Endothelial cell of umbilical vein (primary cell): ENCODE measurements at regions not wholly inside any gene's neighbourhood (a gene's known extent, or its start where the extent isn't known, plus 50 kb on each side); places are given as distances from the start of the nearest gene placed in this dataset.

Experiments
- BruUV-seq: library from RNA; stranded (reverse); fragments of 400-500 nt; replicated peaks from 2 replicates; lab custom pipeline; 2021; lab: Mats Ljungman, UMichigan
- CTCF ChIA-PET: fragments of 300-600, 350-600 bp; sonication (Branson Sonifier 250); formaldehyde crosslinking; loops from one replicate; lab custom pipeline; 2021; ENCODE audit warnings: antibody characterized with exemption, inconsistent platforms; lab: Charles Lee
- POLR2A ChIA-PET: fragments of 300-600, 350-600 bp; sonication (Branson Sonifier 250); formaldehyde crosslinking; loops from one replicate; lab custom pipeline; 2021; ENCODE audit warnings: antibody characterized with exemption, inconsistent platforms; lab: Charles Lee
- DNase-seq: peaks from one replicate; pipeline ENCODE4 v3.0.0-alpha.2; 2011; ENCODE audit warnings: low read depth, low spot score
- FAIRE-seq: peaks from 2 replicates; lab custom pipeline; 2011; peaks lifted over from hg19 to GRCh38; lab: Jason Lieb, UNC
- H2AFZ ChIP-seq: 2 replicates; pipeline ENCODE4 v1.6.0; 2012; ENCODE audit warnings: low read depth, low read length, control low read depth, inconsistent platforms
- H3K27ac ChIP-seq: 2 replicates; pipeline ENCODE4 v1.5.1; 2011; ENCODE audit warnings: low read depth, mild to moderate bottlenecking, control low read depth, low read length, moderate library complexity; ENCODE audit not compliant: insufficient read depth
- H3K27me3 ChIP-seq, 2 experiments: 2 replicates each; pipeline versions ENCODE4 v1.6.0 to v1.6.1; 2011; ENCODE audit warnings: low read length in 2 of 2, mixed read lengths in 1 of 2; ENCODE audit not compliant: control insufficient read depth in 2 of 2, insufficient read depth in 2 of 2
- H3K36me3 ChIP-seq, 2 experiments: 2 replicates in 1 of 2; 3 replicates in 1 of 2; pipeline ENCODE4 v1.5.1; 2011; ENCODE audit warnings: low read length in 2 of 2, mild to moderate bottlenecking in 1 of 2, moderate library complexity in 1 of 2; ENCODE audit not compliant: control insufficient read depth in 2 of 2, insufficient read depth in 2 of 2; ENCODE audit errors: extremely low read depth in 1 of 2
- H3K4me1 ChIP-seq: 3 replicates; pipeline ENCODE4 v1.5.1; 2011; ENCODE audit warnings: mild to moderate bottlenecking, low read length; ENCODE audit not compliant: control insufficient read depth, insufficient read depth; ENCODE audit errors: extremely low read depth
- H3K4me2 ChIP-seq: 2 replicates; pipeline ENCODE4 v1.6.1; 2011; ENCODE audit warnings: low read length, control low read depth, mixed read lengths; ENCODE audit not compliant: insufficient read depth
- H3K4me3 ChIP-seq, 3 experiments: fragments of 200-600 bp in 1 of 3; sonication (generic), shearing (Covaris generic) in 1 of 3; replicated peaks in 1 of 3; 2 replicates each; pipeline ENCODE4 v1.5.1; 2011 to 2016; ENCODE audit warnings: control low read depth in 3 of 3, low read length in 3 of 3, mild to moderate bottlenecking in 2 of 3, inconsistent platforms in 1 of 3, low read depth in 1 of 3, moderate library complexity in 1 of 3; ENCODE audit not compliant: insufficient read depth in 1 of 3
- H3K79me2 ChIP-seq: 2 replicates; pipeline ENCODE4 v1.6.0; 2012; ENCODE audit warnings: low read length, inconsistent platforms; ENCODE audit not compliant: control insufficient read depth, insufficient read depth
- H3K9ac ChIP-seq: replicated peaks from 2 replicates; pipeline ENCODE3; 2011; ENCODE audit warnings: low read length, control low read depth; ENCODE audit not compliant: insufficient read depth; ENCODE audit errors: extremely low read depth
- H3K9me1 ChIP-seq: replicated peaks from 3 replicates; pipeline ENCODE4 v1.6.0; 2011; ENCODE audit warnings: mild to moderate bottlenecking, low read length; ENCODE audit not compliant: control insufficient read depth, insufficient read depth; ENCODE audit errors: extremely low read depth
- H3K9me3 ChIP-seq: replicated peaks from 2 replicates; pipeline ENCODE4 v1.5.1; 2012; ENCODE audit warnings: low read length, inconsistent platforms; ENCODE audit not compliant: control insufficient read depth, insufficient read depth
- H4K20me1 ChIP-seq: replicated peaks from 2 replicates; pipeline ENCODE3; 2011; ENCODE audit warnings: mild to moderate bottlenecking, low read length; ENCODE audit not compliant: control insufficient read depth, insufficient read depth; ENCODE audit errors: extremely low read depth
- EZH2 ChIP-seq: IDR thresholded peaks from 2 replicates; pipeline ENCODE4 v1.6.1; 2012; ENCODE audit warnings: borderline replicate concordance, low read depth, mild to moderate bottlenecking, moderate library complexity, low read length, inconsistent platforms; ENCODE audit not compliant: severe bottlenecking
- FOS ChIP-seq: IDR thresholded peaks from 2 replicates; pipeline ENCODE4 v1.6.1; 2011; ENCODE audit warnings: mild to moderate bottlenecking, low read length, moderate library complexity, borderline replicate concordance; ENCODE audit not compliant: insufficient read depth
- GATA2 ChIP-seq: IDR thresholded peaks from 2 replicates; pipeline ENCODE4 v1.7.0; 2011; ENCODE audit warnings: low read depth, mild to moderate bottlenecking, moderate library complexity, mixed read lengths, low read length; ENCODE audit not compliant: insufficient read length, insufficient read depth
- JUN ChIP-seq: IDR thresholded peaks from 2 replicates; pipeline ENCODE4 v1.6.1; 2011; ENCODE audit warnings: borderline replicate concordance, low read depth; ENCODE audit not compliant: insufficient read length, insufficient read depth
- MYC ChIP-seq: IDR thresholded peaks from one replicate; pipeline ENCODE4 v1.6.1; 2011; ENCODE audit warnings: mild to moderate bottlenecking, low read depth, low read length
- POLR2A ChIP-seq: IDR thresholded peaks from 2 replicates; pipeline ENCODE4 v1.6.1; 2012; ENCODE audit warnings: low read depth, mild to moderate bottlenecking, control low read depth, low read length
- POLR2AphosphoS5 ChIP-seq: IDR thresholded peaks from 2 replicates; pipeline ENCODE4 v1.6.1; 2012; ENCODE audit warnings: low read depth, mild to moderate bottlenecking, control low read depth, low read length, moderate library complexity; ENCODE audit not compliant: insufficient read depth
- dilution Hi-C: fragments of 300-500 bp; cut with MboI; formaldehyde crosslinking; loops from one replicate; pipeline ENCODE4 v1.15.0; 2019; ENCODE audit warnings: low sequenced_read_pairs; ENCODE audit not compliant: extremely low pct_ligation_motif_present
- intact Hi-C: fragments of 100-400 bp; cut with micrococcal nuclease; formaldehyde crosslinking; loops from one replicate; pipeline ENCODE4 v1.10.0; 2022
- TF ChIP-seq, protein P1 (sequence below): IDR thresholded peaks from 2 replicates; pipeline ENCODE4 v1.6.1; 2011; ENCODE audit not compliant: insufficient read depth, insufficient read length
- TF ChIP-seq, protein P2 (sequence below), 2 donors: IDR thresholded peaks; 1 replicate in 1 of 2; 2 replicates in 1 of 2; pipeline ENCODE4 v1.5.1; 2011; ENCODE audit warnings: low read length in 2 of 2, mild to moderate bottlenecking in 2 of 2, moderate library complexity in 2 of 2, control low read depth in 1 of 2, inconsistent platforms in 1 of 2, low read depth in 1 of 2; ENCODE audit not compliant: insufficient read depth in 1 of 2; ENCODE audit errors: extremely low read depth in 1 of 2

- Histone ChIP-seq H3K27me3 (no peaks in the 10 kb centered on the region), H2AFZ (no peak overlapping the region), H3K9me3 (no peaks in the 10 kb centered on the region), H3K9me1 (no peaks in the 10 kb centered on the region), H3K36me3 (no peaks in the 10 kb centered on the region), H3K79me2 (no peaks in the 10 kb centered on the region), H3K4me1 (no peaks in the 10 kb centered on the region), H3K27ac (no peak overlapping the region), H3K4me3 (no peak overlapping the region), H3K4me2 (no peak overlapping the region), H4K20me1 (no peaks in the 10 kb centered on the region), H3K9ac (no peak overlapping the region)
- BruUV-seq = no TSS peak
- no peak for TF ChIP-seq GATA2
- TF ChIP-seq MYC = no peak
- no peak for TF ChIP-seq FOS
- TF ChIP-seq, protein P1, sequence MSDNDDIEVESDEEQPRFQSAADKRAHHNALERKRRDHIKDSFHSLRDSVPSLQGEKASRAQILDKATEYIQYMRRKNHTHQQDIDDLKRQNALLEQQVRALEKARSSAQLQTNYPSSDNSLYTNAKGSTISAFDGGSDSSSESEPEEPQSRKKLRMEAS = no peak
- TF ChIP-seq POLR2AphosphoS5 = no peak
- no peak for TF ChIP-seq POLR2A
- TF ChIP-seq, protein P2, sequence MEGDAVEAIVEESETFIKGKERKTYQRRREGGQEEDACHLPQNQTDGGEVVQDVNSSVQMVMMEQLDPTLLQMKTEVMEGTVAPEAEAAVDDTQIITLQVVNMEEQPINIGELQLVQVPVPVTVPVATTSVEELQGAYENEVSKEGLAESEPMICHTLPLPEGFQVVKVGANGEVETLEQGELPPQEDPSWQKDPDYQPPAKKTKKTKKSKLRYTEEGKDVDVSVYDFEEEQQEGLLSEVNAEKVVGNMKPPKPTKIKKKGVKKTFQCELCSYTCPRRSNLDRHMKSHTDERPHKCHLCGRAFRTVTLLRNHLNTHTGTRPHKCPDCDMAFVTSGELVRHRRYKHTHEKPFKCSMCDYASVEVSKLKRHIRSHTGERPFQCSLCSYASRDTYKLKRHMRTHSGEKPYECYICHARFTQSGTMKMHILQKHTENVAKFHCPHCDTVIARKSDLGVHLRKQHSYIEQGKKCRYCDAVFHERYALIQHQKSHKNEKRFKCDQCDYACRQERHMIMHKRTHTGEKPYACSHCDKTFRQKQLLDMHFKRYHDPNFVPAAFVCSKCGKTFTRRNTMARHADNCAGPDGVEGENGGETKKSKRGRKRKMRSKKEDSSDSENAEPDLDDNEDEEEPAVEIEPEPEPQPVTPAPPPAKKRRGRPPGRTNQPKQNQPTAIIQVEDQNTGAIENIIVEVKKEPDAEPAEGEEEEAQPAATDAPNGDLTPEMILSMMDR (IDR thresholded peaks at IDR 0.05; ENCODE audit: extremely low read depth in 1 of 2, insufficient read depth in 1 of 2, low read depth in 1 of 2, low read length in 2 of 2) = no peak
- TF ChIP-seq EZH2 = no peak
- no peak for TF ChIP-seq JUN
- dilution Hi-C loops = no loop called here
- DNase-seq = no peak
- CTCF ChIA-PET = no interaction called here
- intact Hi-C loops = no loop called here
- FAIRE-seq = no peak
- POLR2A ChIA-PET = no interaction called here
Measured at GRCh38 chr5:145666591-145666990, 168.6 kb downstream of the PRELID2 start.
